Breast epithelium (tissue), 4 donors: ENCODE measurements at regions not wholly inside any gene's neighbourhood (a gene's known extent, or its start where the extent isn't known, plus 50 kb on each side); places are given as distances from the start of the nearest gene placed in this dataset.

ENCODE experiments used
- DNase-seq, 2 donors: peaks; one replicate each; pipeline ENCODE4 v3.0.0-alpha.2; 2019; ENCODE audit warnings: low spot score in 2 of 2
- H3K27ac ChIP-seq, 2 donors: fragments of 200-600 bp; sonication (generic) in 1 of 2; one replicate each; pipeline ENCODE4 v1.5.1; 2016 to 2019; ENCODE audit warnings: mild to moderate bottlenecking in 1 of 2
- H3K27me3 ChIP-seq, 2 donors: fragments of 200-600 bp; sonication (generic) in 1 of 2; one replicate each; pipeline versions ENCODE4 v1.5.1 to v1.6.0; 2017 to 2019; ENCODE audit warnings: control low read depth in 1 of 2, mild to moderate bottlenecking in 1 of 2
- H3K36me3 ChIP-seq: fragments of 200-600 bp; one replicate; pipeline ENCODE4 v1.5.1; 2019
- H3K4me1 ChIP-seq, 2 donors: fragments of 200-600 bp; sonication (generic); one replicate each; pipeline ENCODE4 v1.5.1; 2016 to 2019; ENCODE audit warnings: control low read depth in 1 of 2
- H3K4me3 ChIP-seq, 3 donors: fragments of 200-600 bp; sonication (generic); 1 replicate in 2 of 3; 2 replicates in 1 of 3; pipeline ENCODE4 v1.5.1; 2016 to 2019; ENCODE audit warnings: mild to moderate bottlenecking in 3 of 3, moderate library complexity in 2 of 3
- H3K9me3 ChIP-seq, 2 donors: fragments of 200-600 bp; sonication (generic) in 1 of 2; one replicate each; pipeline ENCODE4 v1.5.1; 2016 to 2019; ENCODE audit warnings: control low read depth in 1 of 2
- CTCF ChIP-seq, 3 donors: fragments of 450-650 bp; IDR thresholded peaks; one replicate each; pipeline ENCODE4 v1.5.1; 2016 to 2017; ENCODE audit warnings: antibody characterized with exemption in 3 of 3, mild to moderate bottlenecking in 3 of 3, moderate library complexity in 3 of 3
- POLR2A ChIP-seq: fragments of 450-650 bp; IDR thresholded peaks from one replicate; pipeline ENCODE4 v1.6.1; 2016; ENCODE audit warnings: antibody characterized with exemption, mild to moderate bottlenecking, moderate library complexity
- POLR2AphosphoS5 ChIP-seq, 3 donors: sonication (generic); formaldehyde crosslinking; IDR thresholded peaks; one replicate each; pipeline ENCODE4 v1.6.1; 2017; ENCODE audit warnings: antibody characterized with exemption in 3 of 3
- intact Hi-C: fragments of 100-400 bp; cut with DNase I; formaldehyde crosslinking; loops from one replicate; pipeline ENCODE4 v1.15.1; 2023; ENCODE audit warnings: low total_unique reads

- intact Hi-C loops = no loop called here
- no peak for DNase-seq
- H3K4me1 ChIP-seq = no peaks in the 10 kb centered on the region
- H3K4me3 ChIP-seq = no peak overlapping the region
- no peak overlapping the region for H3K27ac ChIP-seq
- no peak for TF ChIP-seq POLR2AphosphoS5 (IDR thresholded peaks at IDR 0.05)
- TF ChIP-seq CTCF (IDR thresholded peaks at IDR 0.05) = no peak
- TF ChIP-seq POLR2A = no peak
- H3K9me3 ChIP-seq = no peaks in the 10 kb centered on the region
- no peaks in the 10 kb centered on the region for H3K36me3 ChIP-seq
- H3K27me3 ChIP-seq = no peaks in the 10 kb centered on the region
Observed at GRCh38 chr5:167770461-167770860, 521.0 kb upstream of the WWC1 start.

- no peak for TF ChIP-seq POLR2AphosphoS5 (IDR thresholded peaks at IDR 0.05)
- no peak for TF ChIP-seq POLR2A
- no peak for TF ChIP-seq CTCF (IDR thresholded peaks at IDR 0.05)
- no peaks in the 10 kb centered on the region for H3K36me3 ChIP-seq
- H3K4me1 ChIP-seq = no peaks in the 10 kb centered on the region
- H3K27ac ChIP-seq = no peak overlapping the region
- H3K4me3 ChIP-seq = no peak overlapping the region
- H3K27me3 ChIP-seq = no peaks in the 10 kb centered on the region
- intact Hi-C loops = no loop called here
- H3K9me3 ChIP-seq = no peaks in the 10 kb centered on the region
- DNase-seq = no peak
Observed at GRCh38 chr5:167771571-167771970, 519.9 kb upstream of the WWC1 start.

- H3K27ac ChIP-seq = no peak overlapping the region
- no peaks in the 10 kb centered on the region for H3K27me3 ChIP-seq
- TF ChIP-seq CTCF (IDR thresholded peaks at IDR 0.05) (no peak), POLR2AphosphoS5 (IDR thresholded peaks at IDR 0.05) (no peak), POLR2A (no peak)
- no peaks in the 10 kb centered on the region for H3K36me3 ChIP-seq
- H3K4me3 ChIP-seq = no peak overlapping the region
- intact Hi-C loops = no loop called here
- no peaks in the 10 kb centered on the region for H3K9me3 ChIP-seq
- DNase-seq = no peak
- H3K4me1 ChIP-seq = no peaks in the 10 kb centered on the region
Observed at GRCh38 chr5:167773668-167774301, 517.7 kb upstream of the WWC1 start.

GRCh38 chr5:167777746-167778145, 513.7 kb upstream of the WWC1 start:
- no peaks in the 10 kb centered on the region for H3K27me3 ChIP-seq
- H3K9me3 ChIP-seq = no peaks in the 10 kb centered on the region
- intact Hi-C loops = no loop called here
- no peak overlapping the region for H3K4me3 ChIP-seq
- H3K36me3 ChIP-seq = no peaks in the 10 kb centered on the region
- DNase-seq = no peak
- no peaks in the 10 kb centered on the region for H3K4me1 ChIP-seq
- H3K27ac ChIP-seq = no peak overlapping the region
- TF ChIP-seq POLR2A (no peak), POLR2AphosphoS5 (IDR thresholded peaks at IDR 0.05) (no peak), CTCF (IDR thresholded peaks at IDR 0.05) (no peak)

GRCh38 chr5:167778228-167778627, 513.2 kb upstream of the WWC1 start:
- no peak overlapping the region for H3K27ac ChIP-seq
- H3K9me3 ChIP-seq = no peaks in the 10 kb centered on the region
- TF ChIP-seq POLR2A (no peak), POLR2AphosphoS5 (IDR thresholded peaks at IDR 0.05) (no peak), CTCF (IDR thresholded peaks at IDR 0.05) (no peak)
- no peaks in the 10 kb centered on the region for H3K4me1 ChIP-seq
- H3K27me3 ChIP-seq = no peaks in the 10 kb centered on the region
- H3K36me3 ChIP-seq = no peaks in the 10 kb centered on the region
- no peak overlapping the region for H3K4me3 ChIP-seq
- DNase-seq = no peak
- intact Hi-C loops = no loop called here
